Stomach (tissue), 8 donors: ENCODE measurements at regions not wholly inside any gene's neighbourhood (a gene's known extent, or its start where the extent isn't known, plus 50 kb on each side); places are given as distances from the start of the nearest gene placed in this dataset.

Experiments
- DNase-seq, 2 donors: peaks; one replicate each; pipeline versions ENCODE4 v3.0.0 to v3.0.0-alpha.2; 2013 to 2019
- H3K27ac ChIP-seq, 5 donors: fragments of 200-600 bp in 4 of 5; sonication (generic) in 4 of 5; one replicate each; pipeline ENCODE4 v1.5.1; 2013 to 2019; ENCODE audit warnings: mild to moderate bottlenecking in 1 of 5, moderate library complexity in 1 of 5
- H3K27me3 ChIP-seq, 3 donors: fragments of 200-600 bp; sonication (generic); one replicate each; pipeline ENCODE4 v1.5.1; 2017 to 2019; ENCODE audit warnings: mixed run types in 1 of 3
- H3K36me3 ChIP-seq, 4 donors: fragments of 200-600 bp; sonication (generic); 1 replicate in 3 of 4; 2 replicates in 1 of 4; pipeline ENCODE4 v1.5.1; 2016 to 2019
- H3K4me1 ChIP-seq, 4 donors: fragments of 200-600 bp; sonication (generic); one replicate each; pipeline ENCODE4 v1.5.1; 2016 to 2019
- H3K4me3 ChIP-seq, 4 donors: fragments of 200-600 bp; sonication (generic) in 3 of 4; one replicate each; pipeline ENCODE4 v1.5.1; 2016 to 2019; ENCODE audit warnings: mild to moderate bottlenecking in 1 of 4
- H3K9me3 ChIP-seq, 4 donors: fragments of 200-600 bp; sonication (generic); one replicate each; pipeline ENCODE4 v1.5.1; 2016 to 2019
- CTCF ChIP-seq, 7 experiments: fragments of 450-650 bp in 4 of 7; fragments of 200-600 bp in 3 of 7; sonication (generic) in 3 of 7; IDR thresholded peaks; one replicate each; pipeline ENCODE4 v1.5.1; 2016 to 2019; ENCODE audit warnings: antibody characterized with exemption in 7 of 7, control low read depth in 2 of 7, mild to moderate bottlenecking in 1 of 7
- EP300 ChIP-seq: sonication (generic); formaldehyde crosslinking; IDR thresholded peaks from one replicate; pipeline ENCODE4 v1.6.1; 2017; ENCODE audit warnings: antibody characterized with exemption
- POLR2A ChIP-seq, 4 donors: fragments of 450-650 bp; IDR thresholded peaks; one replicate each; pipeline ENCODE4 v1.6.1; 2016; ENCODE audit warnings: antibody characterized with exemption in 4 of 4, control low read depth in 2 of 4, mild to moderate bottlenecking in 1 of 4, moderate library complexity in 1 of 4
- POLR2AphosphoS5 ChIP-seq, 3 donors: sonication (generic); formaldehyde crosslinking; IDR thresholded peaks; one replicate each; pipeline ENCODE4 v1.6.1; 2016; ENCODE audit warnings: antibody characterized with exemption in 3 of 3
- WGBS, 5 donors: extraction: QIAGEN DNeasy Blood & Tissue Kit in 3 of 5; methylation state at CpG; one replicate each; pipeline versions ENCODE4 v1.1.5 to v1.1.7; 2013 to 2018; 5-methylcytosine and 5-hydroxymethylcytosine counted together
- intact Hi-C: fragments of 100-400 bp; cut with DNase I; formaldehyde crosslinking; loops from one replicate; pipeline ENCODE4 v1.15.1; 2023; ENCODE audit warnings: low total_unique reads
- donor health status: healthy with polysubstance abuse.
- donor health status: Bipolar disorder and iron deficiency.
- donor health status: healthy.

- intact Hi-C loops, result no loop called here
- no peaks in the 10 kb centered on the region for H3K36me3 ChIP-seq
- TF ChIP-seq POLR2A (IDR thresholded peaks at IDR 0.05) (no peak), POLR2AphosphoS5 (IDR thresholded peaks at IDR 0.05) (no peak), CTCF (IDR thresholded peaks at IDR 0.05) (no peak), EP300 (no peak)
- H3K9me3 ChIP-seq, result no peaks in the 10 kb centered on the region
- no peaks in the 10 kb centered on the region for H3K27me3 ChIP-seq
- no peak for DNase-seq
- WGBS, 5 donors, result 77 to 84% (median 80%) methylated on average over 5 of the region's 5 CpGs
- no peak overlapping the region for H3K27ac ChIP-seq
- peaks cover 0 to 7% (median 0%) of the 10 kb centered on the region in 4 donors for H3K4me1 ChIP-seq
- H3K4me3 ChIP-seq, result no peak overlapping the region
These were observed 575.7 kb upstream of the ZP4 start for GRCh38 chr1:238466459-238466858.

- TF ChIP-seq CTCF (IDR thresholded peaks at IDR 0.05), result no peak
- no peak for TF ChIP-seq EP300
- TF ChIP-seq POLR2A (IDR thresholded peaks at IDR 0.05), result no peak
- no peak for TF ChIP-seq POLR2AphosphoS5 (IDR thresholded peaks at IDR 0.05)
- no peak overlapping the region for H3K4me3 ChIP-seq
- intact Hi-C loops, result no loop called here
- no peak overlapping the region for H3K27ac ChIP-seq
- H3K27me3 ChIP-seq, result no peaks in the 10 kb centered on the region
- H3K4me1 ChIP-seq, result peaks cover 0 to 7% (median 0%) of the 10 kb centered on the region in 4 donors
- WGBS, 5 donors, result 63 to 75% (median 71%) methylated on average over 3 of the region's 3 CpGs
- peak in 1 of 2 donors; percentile 20 for DNase-seq
- H3K36me3 ChIP-seq, result no peaks in the 10 kb centered on the region
- H3K9me3 ChIP-seq, result no peaks in the 10 kb centered on the region
These were observed 574.7 kb upstream of the ZP4 start for GRCh38 chr1:238465449-238465848.

GRCh38 chr1:238458899-238459298 lies 568.2 kb upstream of the ZP4 start:
- no peaks in the 10 kb centered on the region for H3K27me3 ChIP-seq
- no peak for TF ChIP-seq POLR2AphosphoS5 (IDR thresholded peaks at IDR 0.05)
- TF ChIP-seq CTCF (IDR thresholded peaks at IDR 0.05), result no peak
- TF ChIP-seq POLR2A (IDR thresholded peaks at IDR 0.05), result no peak
- no peak for TF ChIP-seq EP300
- no peaks in the 10 kb centered on the region for H3K36me3 ChIP-seq
- no peak overlapping the region for H3K4me3 ChIP-seq
- H3K27ac ChIP-seq, result no peak overlapping the region
- DNase-seq, result no peak
- 66 to 76% (median 73%) methylated on average over 5 of the region's 5 CpGs for WGBS, 5 donors
- no peaks in the 10 kb centered on the region for H3K4me1 ChIP-seq
- intact Hi-C loops, result no loop called here
- no peaks in the 10 kb centered on the region for H3K9me3 ChIP-seq

- H3K4me1 ChIP-seq, result no peaks in the 10 kb centered on the region
- no peaks in the 10 kb centered on the region for H3K27me3 ChIP-seq
- no peak overlapping the region for H3K4me3 ChIP-seq
- DNase-seq, result no peak
- intact Hi-C loops, result no loop called here
- no peak overlapping the region for H3K27ac ChIP-seq
- H3K36me3 ChIP-seq, result no peaks in the 10 kb centered on the region
- TF ChIP-seq POLR2A (IDR thresholded peaks at IDR 0.05), result no peak
- no peak for TF ChIP-seq EP300
- no peak for TF ChIP-seq CTCF (IDR thresholded peaks at IDR 0.05)
- no peak for TF ChIP-seq POLR2AphosphoS5 (IDR thresholded peaks at IDR 0.05)
- H3K9me3 ChIP-seq, result no peaks in the 10 kb centered on the region
These were observed 566.9 kb upstream of the ZP4 start for GRCh38 chr1:238457610-238458009.
